ENCODE measurements at regions not wholly inside any gene's neighbourhood (a gene's known extent, or its start where the extent isn't known, plus 50 kb on each side); places are given as distances from the start of the nearest gene placed in this dataset.

- TF ChIP-seq ZNF423 (CRISPR knock-in tag; IDR thresholded peaks at IDR 0.05) (no peak), JUN (CRISPR knock-in tag; IDR thresholded peaks at IDR 0.05) (no peak), ZBTB21 (CRISPR knock-in tag; IDR thresholded peaks at IDR 0.05; ENCODE audit: borderline replicate concordance) (no peak), SP1 (CRISPR knock-in tag; conservative IDR thresholded peaks at IDR 0.05) (no peak), NR1H2 (CRISPR knock-in tag; IDR thresholded peaks at IDR 0.05) (no peak), TP53 (CRISPR knock-in tag; IDR thresholded peaks at IDR 0.05) (no peak), ZNF263 (CRISPR knock-in tag; IDR thresholded peaks at IDR 0.05; ENCODE audit: low read depth) (no peak), HMGXB4 (CRISPR knock-in tag; IDR thresholded peaks at IDR 0.05) (no peak), ETV6 (CRISPR knock-in tag; IDR thresholded peaks at IDR 0.05) (no peak), ZNF121 (CRISPR knock-in tag; IDR thresholded peaks at IDR 0.05) (no peak), ZNF138 (CRISPR knock-in tag; conservative IDR thresholded peaks at IDR 0.05) (no peak)
- TF ChIP-seq, protein P1, sequence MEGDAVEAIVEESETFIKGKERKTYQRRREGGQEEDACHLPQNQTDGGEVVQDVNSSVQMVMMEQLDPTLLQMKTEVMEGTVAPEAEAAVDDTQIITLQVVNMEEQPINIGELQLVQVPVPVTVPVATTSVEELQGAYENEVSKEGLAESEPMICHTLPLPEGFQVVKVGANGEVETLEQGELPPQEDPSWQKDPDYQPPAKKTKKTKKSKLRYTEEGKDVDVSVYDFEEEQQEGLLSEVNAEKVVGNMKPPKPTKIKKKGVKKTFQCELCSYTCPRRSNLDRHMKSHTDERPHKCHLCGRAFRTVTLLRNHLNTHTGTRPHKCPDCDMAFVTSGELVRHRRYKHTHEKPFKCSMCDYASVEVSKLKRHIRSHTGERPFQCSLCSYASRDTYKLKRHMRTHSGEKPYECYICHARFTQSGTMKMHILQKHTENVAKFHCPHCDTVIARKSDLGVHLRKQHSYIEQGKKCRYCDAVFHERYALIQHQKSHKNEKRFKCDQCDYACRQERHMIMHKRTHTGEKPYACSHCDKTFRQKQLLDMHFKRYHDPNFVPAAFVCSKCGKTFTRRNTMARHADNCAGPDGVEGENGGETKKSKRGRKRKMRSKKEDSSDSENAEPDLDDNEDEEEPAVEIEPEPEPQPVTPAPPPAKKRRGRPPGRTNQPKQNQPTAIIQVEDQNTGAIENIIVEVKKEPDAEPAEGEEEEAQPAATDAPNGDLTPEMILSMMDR (IDR thresholded peaks at IDR 0.05): no peak
- TF ChIP-seq, protein P2, sequence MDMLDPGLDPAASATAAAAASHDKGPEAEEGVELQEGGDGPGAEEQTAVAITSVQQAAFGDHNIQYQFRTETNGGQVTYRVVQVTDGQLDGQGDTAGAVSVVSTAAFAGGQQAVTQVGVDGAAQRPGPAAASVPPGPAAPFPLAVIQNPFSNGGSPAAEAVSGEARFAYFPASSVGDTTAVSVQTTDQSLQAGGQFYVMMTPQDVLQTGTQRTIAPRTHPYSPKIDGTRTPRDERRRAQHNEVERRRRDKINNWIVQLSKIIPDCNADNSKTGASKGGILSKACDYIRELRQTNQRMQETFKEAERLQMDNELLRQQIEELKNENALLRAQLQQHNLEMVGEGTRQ (CRISPR knock-in tag; IDR thresholded peaks at IDR 0.05): no peak
- TF ChIP-seq, protein P3, sequence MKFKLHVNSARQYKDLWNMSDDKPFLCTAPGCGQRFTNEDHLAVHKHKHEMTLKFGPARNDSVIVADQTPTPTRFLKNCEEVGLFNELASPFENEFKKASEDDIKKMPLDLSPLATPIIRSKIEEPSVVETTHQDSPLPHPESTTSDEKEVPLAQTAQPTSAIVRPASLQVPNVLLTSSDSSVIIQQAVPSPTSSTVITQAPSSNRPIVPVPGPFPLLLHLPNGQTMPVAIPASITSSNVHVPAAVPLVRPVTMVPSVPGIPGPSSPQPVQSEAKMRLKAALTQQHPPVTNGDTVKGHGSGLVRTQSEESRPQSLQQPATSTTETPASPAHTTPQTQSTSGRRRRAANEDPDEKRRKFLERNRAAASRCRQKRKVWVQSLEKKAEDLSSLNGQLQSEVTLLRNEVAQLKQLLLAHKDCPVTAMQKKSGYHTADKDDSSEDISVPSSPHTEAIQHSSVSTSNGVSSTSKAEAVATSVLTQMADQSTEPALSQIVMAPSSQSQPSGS (CRISPR knock-in tag; IDR thresholded peaks at IDR 0.05; ENCODE audit: borderline replicate concordance, low read depth): no peak
Observed at GRCh38 chr7:54331311-54331710, 210.9 kb upstream of the VSTM2A start.

Data from WTC11 (cell line).